WTC11 (cell line): ENCODE measurements at regions not wholly inside any gene's neighbourhood (a gene's known extent, or its start where the extent isn't known, plus 50 kb on each side); places are given as distances from the start of the nearest gene placed in this dataset.

Experiments used
- ATAC-seq: fragments of 200-7000 bp; cut with Tn5 transposase; 2 replicates; pipeline ENCODE4 v1.10.0; 2021; ENCODE audit warnings: mild to moderate bottlenecking, moderate library complexity
- CTCF ChIA-PET: fragments of 300-600 bp; sonication (Branson Sonifier 250); formaldehyde crosslinking; loops from one replicate; lab custom pipeline; 2021; ENCODE audit warnings: antibody characterized with exemption; lab: Charles Lee
- POLR2A ChIA-PET: fragments of 350-600 bp; sonication (Branson Sonifier 250); formaldehyde crosslinking; loops from one replicate; lab custom pipeline; 2021; ENCODE audit warnings: antibody characterized with exemption; lab: Charles Lee
- DNase-seq: peaks from one replicate; pipeline ENCODE4 v3.0.0; 2021; ENCODE audit warnings: low spot score
- H3K27ac Mint-ChIP-seq: 2 replicates; pipeline ENCODE4 v1.8.0; 2021; ENCODE audit warnings: mixed read lengths
- H3K27me3 Mint-ChIP-seq: 2 replicates; pipeline ENCODE4 v1.8.0; 2021; ENCODE audit warnings: low read depth, mild to moderate bottlenecking, moderate library complexity, mixed read lengths
- H3K36me3 Mint-ChIP-seq: 2 replicates; pipeline ENCODE4 v1.8.0; 2021; ENCODE audit warnings: mixed read lengths
- H3K4me1 Mint-ChIP-seq: 2 replicates; pipeline ENCODE4 v1.8.0; 2022; ENCODE audit warnings: mixed read lengths
- H3K4me3 Mint-ChIP-seq: 2 replicates; pipeline ENCODE4 v1.8.0; 2021; ENCODE audit warnings: mild to moderate bottlenecking, moderate library complexity, mixed read lengths
- H3K9me3 Mint-ChIP-seq: 2 replicates; pipeline ENCODE4 v1.8.0; 2021; ENCODE audit warnings: mixed read lengths
- CREM ChIP-seq: sonication (generic); formaldehyde crosslinking; IDR thresholded peaks from 2 replicates; pipeline ENCODE4 v1.8.1; 2022; ENCODE audit warnings: mild to moderate bottlenecking, missing genetic modification reagents, moderate library complexity
- GRHL2 ChIP-seq: fragments of 250-450 bp; sonication (Bioruptor Pico); IDR thresholded peaks from 2 replicates; pipeline ENCODE4 v1.8.0; 2022; ENCODE audit warnings: mild to moderate bottlenecking, moderate library complexity; ENCODE audit not compliant: insufficient replicate concordance, severe bottlenecking
- NR3C1 ChIP-seq: sonication (generic); formaldehyde crosslinking; conservative IDR thresholded peaks from 2 replicates; pipeline ENCODE4 v1.8.1; 2023; ENCODE audit warnings: low read depth, mild to moderate bottlenecking, missing genetic modification reagents
- SMAD3 ChIP-seq: sonication (generic); formaldehyde crosslinking; IDR thresholded peaks from 2 replicates; pipeline ENCODE4 v1.8.0; 2022; ENCODE audit warnings: missing genetic modification reagents, mild to moderate bottlenecking, borderline replicate concordance
- ZBTB21 ChIP-seq: sonication (generic); formaldehyde crosslinking; IDR thresholded peaks from 2 replicates; pipeline ENCODE4 v1.8.1; 2023; ENCODE audit warnings: mild to moderate bottlenecking, missing genetic modification reagents, borderline replicate concordance
- ZNF121 ChIP-seq: sonication (generic); formaldehyde crosslinking; IDR thresholded peaks from 2 replicates; pipeline ENCODE4 v1.8.0; 2023; ENCODE audit warnings: missing genetic modification reagents
- ZNF219 ChIP-seq: sonication (generic); formaldehyde crosslinking; IDR thresholded peaks from 2 replicates; pipeline ENCODE4 v1.8.0; 2023; ENCODE audit warnings: missing genetic modification reagents, mild to moderate bottlenecking, borderline replicate concordance
- ZNF317 ChIP-seq: sonication (generic); formaldehyde crosslinking; IDR thresholded peaks from 2 replicates; pipeline ENCODE4 v1.8.1; 2023; ENCODE audit warnings: low read depth, mild to moderate bottlenecking, moderate library complexity, missing genetic modification reagents, borderline replicate concordance
- TF ChIP-seq, protein P1 (sequence below): sonication (generic); formaldehyde crosslinking; IDR thresholded peaks from 2 replicates; pipeline ENCODE4 v1.8.0; 2022; ENCODE audit warnings: missing genetic modification reagents
- TF ChIP-seq, protein P2 (sequence below): sonication (generic); formaldehyde crosslinking; IDR thresholded peaks from 2 replicates; pipeline ENCODE4 v1.8.0; 2022; ENCODE audit warnings: mild to moderate bottlenecking, missing genetic modification reagents
- TF ChIP-seq, protein P3 (sequence below): sonication (generic); formaldehyde crosslinking; IDR thresholded peaks from 2 replicates; pipeline ENCODE4 v1.8.1; 2022; ENCODE audit warnings: low read depth, missing genetic modification reagents, borderline replicate concordance
- TF ChIP-seq, protein P4 (sequence below): fragments of 250-450 bp; sonication (Bioruptor Pico); IDR thresholded peaks from 2 replicates; pipeline ENCODE4 v1.9.0; 2021; ENCODE audit warnings: mild to moderate bottlenecking, borderline replicate concordance
- TF ChIP-seq, protein P5 (sequence below): sonication (generic); formaldehyde crosslinking; IDR thresholded peaks from 2 replicates; pipeline ENCODE4 v1.8.0; 2023; ENCODE audit warnings: missing genetic modification reagents
- TF ChIP-seq, protein P6 (sequence below): fragments of 250-450 bp; sonication (Bioruptor Pico); IDR thresholded peaks from 2 replicates; pipeline ENCODE4 v1.8.0; 2021; ENCODE audit warnings: mild to moderate bottlenecking
- TF ChIP-seq, protein P7 (sequence below): sonication (generic); formaldehyde crosslinking; IDR thresholded peaks from 2 replicates; pipeline ENCODE4 v1.8.1; 2023; ENCODE audit warnings: mild to moderate bottlenecking, missing genetic modification reagents, moderate library complexity
- TF ChIP-seq, protein P8 (sequence below): sonication (generic); formaldehyde crosslinking; IDR thresholded peaks from 2 replicates; pipeline ENCODE4 v1.8.0; 2022; ENCODE audit warnings: mild to moderate bottlenecking, missing genetic modification reagents
- TF ChIP-seq, protein P9 (sequence below): fragments of 200-600 bp; IDR thresholded peaks from 2 replicates; pipeline ENCODE4 v1.8.0; 2022; ENCODE audit warnings: antibody characterized with exemption

DNA sequence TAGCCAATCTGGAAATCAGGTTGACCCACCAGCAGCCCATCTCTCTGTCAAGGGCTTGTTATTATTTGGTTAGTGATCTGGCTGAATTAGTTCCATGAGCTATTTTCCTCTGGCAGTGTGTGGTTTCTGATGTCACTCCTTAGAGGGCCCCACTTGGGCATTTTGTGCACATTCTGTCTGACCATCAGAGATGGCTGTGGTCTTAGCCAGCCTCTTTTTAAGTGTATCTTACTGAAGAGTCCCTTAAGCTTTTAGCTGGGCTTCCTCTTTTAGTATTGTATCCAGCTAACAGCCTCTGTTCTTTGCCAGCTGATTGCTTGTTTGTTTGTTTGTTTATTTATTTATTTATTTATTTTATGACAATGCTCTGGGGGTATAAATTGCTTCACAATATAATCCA, 951.1 kb upstream of the CNTNAP5 start (continued):
- TF ChIP-seq, protein P1, sequence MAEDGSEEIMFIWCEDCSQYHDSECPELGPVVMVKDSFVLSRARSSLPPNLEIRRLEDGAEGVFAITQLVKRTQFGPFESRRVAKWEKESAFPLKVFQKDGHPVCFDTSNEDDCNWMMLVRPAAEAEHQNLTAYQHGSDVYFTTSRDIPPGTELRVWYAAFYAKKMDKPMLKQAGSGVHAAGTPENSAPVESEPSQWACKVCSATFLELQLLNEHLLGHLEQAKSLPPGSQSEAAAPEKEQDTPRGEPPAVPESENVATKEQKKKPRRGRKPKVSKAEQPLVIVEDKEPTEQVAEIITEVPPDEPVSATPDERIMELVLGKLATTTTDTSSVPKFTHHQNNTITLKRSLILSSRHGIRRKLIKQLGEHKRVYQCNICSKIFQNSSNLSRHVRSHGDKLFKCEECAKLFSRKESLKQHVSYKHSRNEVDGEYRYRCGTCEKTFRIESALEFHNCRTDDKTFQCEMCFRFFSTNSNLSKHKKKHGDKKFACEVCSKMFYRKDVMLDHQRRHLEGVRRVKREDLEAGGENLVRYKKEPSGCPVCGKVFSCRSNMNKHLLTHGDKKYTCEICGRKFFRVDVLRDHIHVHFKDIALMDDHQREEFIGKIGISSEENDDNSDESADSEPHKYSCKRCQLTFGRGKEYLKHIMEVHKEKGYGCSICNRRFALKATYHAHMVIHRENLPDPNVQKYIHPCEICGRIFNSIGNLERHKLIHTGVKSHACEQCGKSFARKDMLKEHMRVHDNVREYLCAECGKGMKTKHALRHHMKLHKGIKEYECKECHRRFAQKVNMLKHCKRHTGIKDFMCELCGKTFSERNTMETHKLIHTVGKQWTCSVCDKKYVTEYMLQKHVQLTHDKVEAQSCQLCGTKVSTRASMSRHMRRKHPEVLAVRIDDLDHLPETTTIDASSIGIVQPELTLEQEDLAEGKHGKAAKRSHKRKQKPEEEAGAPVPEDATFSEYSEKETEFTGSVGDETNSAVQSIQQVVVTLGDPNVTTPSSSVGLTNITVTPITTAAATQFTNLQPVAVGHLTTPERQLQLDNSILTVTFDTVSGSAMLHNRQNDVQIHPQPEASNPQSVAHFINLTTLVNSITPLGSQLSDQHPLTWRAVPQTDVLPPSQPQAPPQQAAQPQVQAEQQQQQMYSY (CRISPR knock-in tag) = no peak
- TF ChIP-seq ZNF121 (CRISPR knock-in tag) = no peak
- TF ChIP-seq, protein P2, sequence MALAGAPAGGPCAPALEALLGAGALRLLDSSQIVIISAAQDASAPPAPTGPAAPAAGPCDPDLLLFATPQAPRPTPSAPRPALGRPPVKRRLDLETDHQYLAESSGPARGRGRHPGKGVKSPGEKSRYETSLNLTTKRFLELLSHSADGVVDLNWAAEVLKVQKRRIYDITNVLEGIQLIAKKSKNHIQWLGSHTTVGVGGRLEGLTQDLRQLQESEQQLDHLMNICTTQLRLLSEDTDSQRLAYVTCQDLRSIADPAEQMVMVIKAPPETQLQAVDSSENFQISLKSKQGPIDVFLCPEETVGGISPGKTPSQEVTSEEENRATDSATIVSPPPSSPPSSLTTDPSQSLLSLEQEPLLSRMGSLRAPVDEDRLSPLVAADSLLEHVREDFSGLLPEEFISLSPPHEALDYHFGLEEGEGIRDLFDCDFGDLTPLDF (CRISPR knock-in tag) = no peak

DNA sequence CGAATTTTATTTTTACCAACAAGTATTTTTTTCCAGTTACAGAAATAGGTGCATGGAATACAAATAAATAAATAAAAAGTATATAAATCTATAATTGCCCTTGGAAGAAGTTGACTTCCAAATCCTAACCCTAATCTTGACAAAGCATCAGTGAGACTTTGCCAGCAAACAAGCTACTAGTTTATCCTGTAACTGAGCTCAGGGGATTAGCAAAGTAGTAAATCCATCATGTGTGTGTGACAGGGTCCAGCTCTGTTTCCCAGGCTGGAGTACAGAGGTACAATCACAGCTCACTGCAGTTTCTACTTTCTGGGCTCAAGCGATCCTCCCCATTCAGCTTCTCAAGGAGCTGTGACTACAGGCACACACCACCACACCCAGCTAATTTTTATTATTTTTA, 948.0 kb upstream of the CNTNAP5 start:
- Mint-ChIP-seq H3K27me3 (no peaks in the 10 kb centered on the region), H3K4me3 (no peak overlapping the region), H3K36me3 (peaks cover 10% of the 10 kb centered on the region), H3K9me3 (peaks cover 14% of the 10 kb centered on the region), H3K27ac (no peak overlapping the region), H3K4me1 (0 out of 2 replicates have a peak, but pooled peaks cover 5% of the 10 kb centered on the region)
- DNase-seq = no peak
- TF ChIP-seq, protein P3, sequence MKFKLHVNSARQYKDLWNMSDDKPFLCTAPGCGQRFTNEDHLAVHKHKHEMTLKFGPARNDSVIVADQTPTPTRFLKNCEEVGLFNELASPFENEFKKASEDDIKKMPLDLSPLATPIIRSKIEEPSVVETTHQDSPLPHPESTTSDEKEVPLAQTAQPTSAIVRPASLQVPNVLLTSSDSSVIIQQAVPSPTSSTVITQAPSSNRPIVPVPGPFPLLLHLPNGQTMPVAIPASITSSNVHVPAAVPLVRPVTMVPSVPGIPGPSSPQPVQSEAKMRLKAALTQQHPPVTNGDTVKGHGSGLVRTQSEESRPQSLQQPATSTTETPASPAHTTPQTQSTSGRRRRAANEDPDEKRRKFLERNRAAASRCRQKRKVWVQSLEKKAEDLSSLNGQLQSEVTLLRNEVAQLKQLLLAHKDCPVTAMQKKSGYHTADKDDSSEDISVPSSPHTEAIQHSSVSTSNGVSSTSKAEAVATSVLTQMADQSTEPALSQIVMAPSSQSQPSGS (CRISPR knock-in tag) = no peak
- no peak for TF ChIP-seq NR3C1 (CRISPR knock-in tag)
- TF ChIP-seq, protein P4, sequence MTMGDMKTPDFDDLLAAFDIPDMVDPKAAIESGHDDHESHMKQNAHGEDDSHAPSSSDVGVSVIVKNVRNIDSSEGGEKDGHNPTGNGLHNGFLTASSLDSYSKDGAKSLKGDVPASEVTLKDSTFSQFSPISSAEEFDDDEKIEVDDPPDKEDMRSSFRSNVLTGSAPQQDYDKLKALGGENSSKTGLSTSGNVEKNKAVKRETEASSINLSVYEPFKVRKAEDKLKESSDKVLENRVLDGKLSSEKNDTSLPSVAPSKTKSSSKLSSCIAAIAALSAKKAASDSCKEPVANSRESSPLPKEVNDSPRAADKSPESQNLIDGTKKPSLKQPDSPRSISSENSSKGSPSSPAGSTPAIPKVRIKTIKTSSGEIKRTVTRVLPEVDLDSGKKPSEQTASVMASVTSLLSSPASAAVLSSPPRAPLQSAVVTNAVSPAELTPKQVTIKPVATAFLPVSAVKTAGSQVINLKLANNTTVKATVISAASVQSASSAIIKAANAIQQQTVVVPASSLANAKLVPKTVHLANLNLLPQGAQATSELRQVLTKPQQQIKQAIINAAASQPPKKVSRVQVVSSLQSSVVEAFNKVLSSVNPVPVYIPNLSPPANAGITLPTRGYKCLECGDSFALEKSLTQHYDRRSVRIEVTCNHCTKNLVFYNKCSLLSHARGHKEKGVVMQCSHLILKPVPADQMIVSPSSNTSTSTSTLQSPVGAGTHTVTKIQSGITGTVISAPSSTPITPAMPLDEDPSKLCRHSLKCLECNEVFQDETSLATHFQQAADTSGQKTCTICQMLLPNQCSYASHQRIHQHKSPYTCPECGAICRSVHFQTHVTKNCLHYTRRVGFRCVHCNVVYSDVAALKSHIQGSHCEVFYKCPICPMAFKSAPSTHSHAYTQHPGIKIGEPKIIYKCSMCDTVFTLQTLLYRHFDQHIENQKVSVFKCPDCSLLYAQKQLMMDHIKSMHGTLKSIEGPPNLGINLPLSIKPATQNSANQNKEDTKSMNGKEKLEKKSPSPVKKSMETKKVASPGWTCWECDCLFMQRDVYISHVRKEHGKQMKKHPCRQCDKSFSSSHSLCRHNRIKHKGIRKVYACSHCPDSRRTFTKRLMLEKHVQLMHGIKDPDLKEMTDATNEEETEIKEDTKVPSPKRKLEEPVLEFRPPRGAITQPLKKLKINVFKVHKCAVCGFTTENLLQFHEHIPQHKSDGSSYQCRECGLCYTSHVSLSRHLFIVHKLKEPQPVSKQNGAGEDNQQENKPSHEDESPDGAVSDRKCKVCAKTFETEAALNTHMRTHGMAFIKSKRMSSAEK (CRISPR knock-in tag) = no peak
- no peak for TF ChIP-seq ZNF317 (CRISPR knock-in tag)
- TF ChIP-seq, protein P5, sequence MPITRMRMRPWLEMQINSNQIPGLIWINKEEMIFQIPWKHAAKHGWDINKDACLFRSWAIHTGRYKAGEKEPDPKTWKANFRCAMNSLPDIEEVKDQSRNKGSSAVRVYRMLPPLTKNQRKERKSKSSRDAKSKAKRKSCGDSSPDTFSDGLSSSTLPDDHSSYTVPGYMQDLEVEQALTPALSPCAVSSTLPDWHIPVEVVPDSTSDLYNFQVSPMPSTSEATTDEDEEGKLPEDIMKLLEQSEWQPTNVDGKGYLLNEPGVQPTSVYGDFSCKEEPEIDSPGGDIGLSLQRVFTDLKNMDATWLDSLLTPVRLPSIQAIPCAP = no peak
- TF ChIP-seq, protein P6, sequence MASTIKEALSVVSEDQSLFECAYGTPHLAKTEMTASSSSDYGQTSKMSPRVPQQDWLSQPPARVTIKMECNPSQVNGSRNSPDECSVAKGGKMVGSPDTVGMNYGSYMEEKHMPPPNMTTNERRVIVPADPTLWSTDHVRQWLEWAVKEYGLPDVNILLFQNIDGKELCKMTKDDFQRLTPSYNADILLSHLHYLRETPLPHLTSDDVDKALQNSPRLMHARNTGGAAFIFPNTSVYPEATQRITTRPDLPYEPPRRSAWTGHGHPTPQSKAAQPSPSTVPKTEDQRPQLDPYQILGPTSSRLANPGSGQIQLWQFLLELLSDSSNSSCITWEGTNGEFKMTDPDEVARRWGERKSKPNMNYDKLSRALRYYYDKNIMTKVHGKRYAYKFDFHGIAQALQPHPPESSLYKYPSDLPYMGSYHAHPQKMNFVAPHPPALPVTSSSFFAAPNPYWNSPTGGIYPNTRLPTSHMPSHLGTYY = no peak
- TF ChIP-seq, protein P7, sequence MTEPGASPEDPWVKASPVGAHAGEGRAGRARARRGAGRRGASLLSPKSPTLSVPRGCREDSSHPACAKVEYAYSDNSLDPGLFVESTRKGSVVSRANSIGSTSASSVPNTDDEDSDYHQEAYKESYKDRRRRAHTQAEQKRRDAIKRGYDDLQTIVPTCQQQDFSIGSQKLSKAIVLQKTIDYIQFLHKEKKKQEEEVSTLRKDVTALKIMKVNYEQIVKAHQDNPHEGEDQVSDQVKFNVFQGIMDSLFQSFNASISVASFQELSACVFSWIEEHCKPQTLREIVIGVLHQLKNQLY (CRISPR knock-in tag) = no peak
- no peak for TF ChIP-seq SMAD3 (CRISPR knock-in tag)
- TF ChIP-seq ZNF219 (CRISPR knock-in tag) = no peak
- TF ChIP-seq CREM (CRISPR knock-in tag) = no peak
- TF ChIP-seq, protein P8, sequence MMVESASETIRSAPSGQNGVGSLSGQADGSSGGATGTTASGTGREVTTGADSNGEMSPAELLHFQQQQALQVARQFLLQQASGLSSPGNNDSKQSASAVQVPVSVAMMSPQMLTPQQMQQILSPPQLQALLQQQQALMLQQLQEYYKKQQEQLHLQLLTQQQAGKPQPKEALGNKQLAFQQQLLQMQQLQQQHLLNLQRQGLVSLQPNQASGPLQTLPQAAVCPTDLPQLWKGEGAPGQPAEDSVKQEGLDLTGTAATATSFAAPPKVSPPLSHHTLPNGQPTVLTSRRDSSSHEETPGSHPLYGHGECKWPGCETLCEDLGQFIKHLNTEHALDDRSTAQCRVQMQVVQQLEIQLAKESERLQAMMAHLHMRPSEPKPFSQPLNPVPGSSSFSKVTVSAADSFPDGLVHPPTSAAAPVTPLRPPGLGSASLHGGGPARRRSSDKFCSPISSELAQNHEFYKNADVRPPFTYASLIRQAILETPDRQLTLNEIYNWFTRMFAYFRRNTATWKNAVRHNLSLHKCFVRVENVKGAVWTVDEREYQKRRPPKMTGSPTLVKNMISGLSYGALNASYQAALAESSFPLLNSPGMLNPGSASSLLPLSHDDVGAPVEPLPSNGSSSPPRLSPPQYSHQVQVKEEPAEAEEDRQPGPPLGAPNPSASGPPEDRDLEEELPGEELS = no peak
- TF ChIP-seq GRHL2 (CRISPR knock-in tag) = no peak
- TF ChIP-seq ZBTB21 (CRISPR knock-in tag) = no peak
- TF ChIP-seq, protein P9, sequence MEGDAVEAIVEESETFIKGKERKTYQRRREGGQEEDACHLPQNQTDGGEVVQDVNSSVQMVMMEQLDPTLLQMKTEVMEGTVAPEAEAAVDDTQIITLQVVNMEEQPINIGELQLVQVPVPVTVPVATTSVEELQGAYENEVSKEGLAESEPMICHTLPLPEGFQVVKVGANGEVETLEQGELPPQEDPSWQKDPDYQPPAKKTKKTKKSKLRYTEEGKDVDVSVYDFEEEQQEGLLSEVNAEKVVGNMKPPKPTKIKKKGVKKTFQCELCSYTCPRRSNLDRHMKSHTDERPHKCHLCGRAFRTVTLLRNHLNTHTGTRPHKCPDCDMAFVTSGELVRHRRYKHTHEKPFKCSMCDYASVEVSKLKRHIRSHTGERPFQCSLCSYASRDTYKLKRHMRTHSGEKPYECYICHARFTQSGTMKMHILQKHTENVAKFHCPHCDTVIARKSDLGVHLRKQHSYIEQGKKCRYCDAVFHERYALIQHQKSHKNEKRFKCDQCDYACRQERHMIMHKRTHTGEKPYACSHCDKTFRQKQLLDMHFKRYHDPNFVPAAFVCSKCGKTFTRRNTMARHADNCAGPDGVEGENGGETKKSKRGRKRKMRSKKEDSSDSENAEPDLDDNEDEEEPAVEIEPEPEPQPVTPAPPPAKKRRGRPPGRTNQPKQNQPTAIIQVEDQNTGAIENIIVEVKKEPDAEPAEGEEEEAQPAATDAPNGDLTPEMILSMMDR = no peak
- no peak for ATAC-seq
- ChIA-PET CTCF (no interaction called here), POLR2A (no interaction called here)
